Glomerular visceral epithelial cell (primary cell): ENCODE measurements at regions not wholly inside any gene's neighbourhood (a gene's known extent, or its start where the extent isn't known, plus 50 kb on each side); places are given as distances from the start of the nearest gene placed in this dataset.
"Not testable (repeated sequence)": the region's sequence is repeated elsewhere in the genome, so short reads cannot be mapped to it uniquely, and the experiment has no call there.

Experiments used
- DNase-seq: peaks from one replicate; pipeline ENCODE4 v3.0.0-alpha.2; 2016; ENCODE audit errors: extremely low spot score

- DNase-seq = peak; percentile 55
These were observed 201.3 kb downstream of the RBM46 start for GRCh38 chr4:154982187-154983047.

DNA sequence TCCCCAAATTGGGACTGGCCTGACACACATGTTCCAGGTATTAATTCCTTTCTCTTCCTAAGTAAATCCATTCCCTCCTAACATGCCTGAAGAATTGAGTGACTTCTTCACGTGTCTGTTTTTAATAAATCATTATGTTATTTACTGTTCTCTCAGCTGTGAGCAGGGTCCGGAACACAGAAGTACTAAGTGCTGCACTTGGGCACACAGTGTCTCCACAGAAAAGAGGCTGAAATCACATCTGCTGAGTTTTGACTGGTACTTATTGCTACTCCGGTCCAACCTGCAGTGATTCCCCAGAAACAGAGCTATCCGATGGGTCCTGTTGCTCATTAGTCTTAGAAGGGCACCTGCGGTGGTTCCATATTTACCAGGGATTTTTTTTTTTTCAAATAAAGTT, 202.6 kb downstream of the RBM46 start:
- no peak for DNase-seq

- no peak for DNase-seq
These were observed 203.1 kb downstream of the RBM46 start for GRCh38 chr4:154984148-154984547.

DNA sequence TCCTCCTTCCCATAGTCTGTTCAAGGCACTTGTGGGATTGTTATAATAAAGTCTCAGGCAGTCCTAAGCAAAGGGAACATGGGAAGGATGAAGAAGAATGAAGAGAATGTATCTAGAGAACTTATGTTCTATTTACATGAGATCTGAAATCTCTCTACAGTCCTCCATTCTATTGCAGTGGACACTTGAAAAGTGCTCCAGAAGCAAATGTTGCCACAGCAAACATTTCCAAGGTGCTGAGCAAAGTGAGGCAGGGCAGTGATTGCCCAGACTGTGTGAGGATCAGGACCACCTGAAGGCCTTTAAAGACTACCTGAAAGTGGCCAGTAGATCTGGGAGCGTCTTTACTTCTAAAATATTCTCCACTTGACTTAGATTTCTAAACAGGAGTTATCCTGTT, 203.5 kb downstream of the RBM46 start:
- no peak for DNase-seq

DNA sequence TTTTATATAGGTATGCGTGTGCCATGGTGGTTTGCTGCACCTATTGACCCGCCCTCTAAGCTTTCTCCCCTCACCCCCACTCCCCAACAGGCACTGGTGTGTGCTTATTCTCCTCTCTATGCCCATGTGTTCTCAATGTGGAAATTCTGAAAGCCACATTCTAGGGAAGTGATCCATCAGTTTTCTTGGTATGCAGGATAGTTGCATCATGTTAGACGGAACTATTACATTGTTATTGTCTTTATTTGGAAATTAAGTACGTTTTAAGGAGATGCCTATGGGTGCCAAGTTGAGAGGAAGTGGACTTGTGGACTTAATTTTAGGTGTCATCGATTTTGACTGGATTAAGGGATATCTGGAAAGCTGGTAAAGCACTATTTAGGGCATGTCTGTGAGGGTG, 204.6 kb downstream of the RBM46 start:
- DNase-seq = no peak

- no peak for DNase-seq
These were observed 207.4 kb downstream of the RBM46 start for GRCh38 chr4:154988511-154988910.

GRCh38 chr4:154989511-154989910, 208.4 kb downstream of the RBM46 start:
- DNase-seq = no peak

- not testable (repeated sequence) for DNase-seq
These were observed 210.6 kb upstream of the NPY2R start for GRCh38 chr4:154997866-154998265.

DNA sequence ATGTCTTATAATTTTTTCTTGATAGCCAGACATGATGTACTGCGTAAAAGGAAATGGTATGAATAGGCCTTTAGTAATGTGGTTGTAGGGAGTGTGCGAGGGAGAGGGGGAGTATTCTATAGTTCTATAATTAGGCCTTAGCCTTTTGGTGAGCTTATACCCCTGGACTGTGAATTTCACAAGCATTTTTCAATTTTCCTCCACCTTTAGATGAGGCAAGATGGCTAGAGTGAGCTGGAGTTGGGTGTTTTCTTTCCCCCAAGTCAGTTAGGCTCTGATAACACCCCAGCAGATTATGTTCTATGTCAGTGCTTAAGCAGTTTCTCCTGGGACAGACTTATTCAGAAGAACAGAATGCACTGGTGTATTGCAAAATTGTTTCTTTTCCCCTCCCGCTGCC, 210.2 kb upstream of the NPY2R start:
- no peak for DNase-seq

DNA sequence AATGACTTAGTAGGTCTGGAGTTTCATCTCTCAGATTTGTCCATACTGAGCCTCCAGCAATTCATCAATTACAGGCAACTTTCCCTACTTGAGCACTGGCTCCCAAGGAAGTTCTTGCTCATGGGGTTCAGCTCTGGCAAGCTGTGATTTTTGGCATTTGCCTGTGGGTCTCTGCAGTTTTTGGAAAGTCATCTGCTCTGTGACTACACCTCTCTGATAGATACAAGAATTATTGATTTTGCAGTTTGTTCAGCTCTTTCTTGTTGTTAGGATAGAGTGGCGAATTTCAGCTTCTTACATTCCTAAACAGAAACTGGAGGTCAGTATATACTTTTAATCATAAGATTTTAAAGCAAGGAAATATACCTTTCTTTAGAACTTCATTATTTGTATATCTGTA, 209.7 kb upstream of the NPY2R start:
- no peak for DNase-seq

- no peak for DNase-seq
These were observed 208.4 kb upstream of the NPY2R start for GRCh38 chr4:154999950-155000578.

DNA sequence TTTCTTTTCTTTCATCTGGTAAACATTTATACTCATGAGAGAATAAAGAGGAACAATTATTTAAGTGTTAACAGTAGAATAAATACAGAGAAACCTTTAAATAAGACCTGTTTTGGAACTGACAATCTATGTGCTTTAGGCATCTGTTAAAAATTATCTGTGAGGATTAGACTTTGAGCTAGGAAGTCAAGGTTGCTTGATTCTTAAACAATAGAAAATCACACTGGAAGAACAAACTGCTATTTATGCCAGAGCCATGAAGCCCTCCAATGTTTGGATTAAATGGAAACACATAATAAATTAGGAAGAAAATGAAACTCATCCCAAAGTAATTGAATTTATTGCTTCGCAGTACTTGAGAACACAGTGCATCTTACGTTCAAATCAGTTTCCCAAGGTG, 207.2 kb upstream of the NPY2R start:
- DNase-seq = no peak

- peak; percentile 28 for DNase-seq
These were observed 202.9 kb upstream of the NPY2R start for GRCh38 chr4:155005395-155006090.

DNA sequence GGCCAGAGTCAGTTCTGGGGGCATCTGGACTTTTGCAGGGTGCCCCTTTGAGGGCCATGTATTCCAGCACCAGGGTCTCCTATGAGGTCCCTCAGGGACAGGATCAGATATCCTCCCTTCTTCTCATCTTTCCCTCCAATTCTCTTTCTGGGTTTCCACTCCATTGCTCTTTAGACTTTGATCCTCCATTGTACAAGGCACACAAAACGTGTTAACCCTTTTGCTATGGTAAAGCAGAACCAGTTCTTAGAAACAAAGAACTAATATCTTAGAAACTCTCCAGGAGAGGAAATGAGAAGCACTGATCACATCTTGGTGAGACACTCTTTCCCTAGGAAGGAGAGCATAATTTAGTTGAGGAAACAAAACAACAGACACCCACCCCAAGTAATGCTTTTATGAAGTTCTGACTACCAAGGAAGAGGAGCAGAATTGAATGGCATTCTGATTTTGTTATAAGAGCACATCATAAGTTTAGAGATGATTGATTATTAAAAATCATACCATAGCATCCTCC, 200.7 kb upstream of the NPY2R start:
- DNase-seq = no peak

DNA sequence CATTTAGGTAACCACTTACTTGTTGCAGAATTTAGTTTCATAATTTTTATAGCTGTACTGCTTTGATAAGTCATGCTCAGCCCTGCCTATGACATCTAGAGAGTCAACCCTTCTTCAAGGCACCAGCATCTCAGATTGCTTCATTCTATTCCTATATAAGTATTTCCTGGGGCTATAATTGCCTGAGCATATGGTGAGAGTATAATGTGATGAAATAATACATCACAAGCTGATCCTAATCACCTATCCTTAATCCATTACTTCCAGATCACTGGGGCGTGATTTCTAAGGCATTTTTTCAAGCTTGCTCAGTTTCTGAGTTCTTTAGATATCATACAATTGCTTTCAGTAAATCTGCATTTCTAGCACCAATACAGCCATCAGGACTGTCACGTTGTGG, 200.0 kb upstream of the NPY2R start:
- DNase-seq = no peak

DNA sequence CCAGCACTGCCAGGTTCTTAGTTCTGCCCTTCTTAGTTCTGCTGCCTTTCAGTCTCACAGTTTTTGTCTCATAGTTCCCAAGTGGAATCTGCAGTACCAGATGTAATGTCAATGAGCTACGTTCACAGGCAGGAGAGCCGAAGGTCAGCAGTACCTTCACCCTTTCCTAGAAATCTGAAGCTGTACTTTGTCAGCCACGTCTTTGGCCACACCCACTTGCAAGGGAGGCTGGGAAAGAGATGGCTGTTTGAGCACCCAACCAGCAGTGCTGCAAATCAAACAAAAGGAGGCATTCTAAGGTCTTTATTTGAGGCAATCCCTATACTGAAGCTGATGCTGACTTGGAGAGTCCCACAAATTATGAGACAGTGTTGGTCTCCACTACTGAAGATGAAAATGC, 199.1 kb upstream of the NPY2R start:
- no peak for DNase-seq

DNA sequence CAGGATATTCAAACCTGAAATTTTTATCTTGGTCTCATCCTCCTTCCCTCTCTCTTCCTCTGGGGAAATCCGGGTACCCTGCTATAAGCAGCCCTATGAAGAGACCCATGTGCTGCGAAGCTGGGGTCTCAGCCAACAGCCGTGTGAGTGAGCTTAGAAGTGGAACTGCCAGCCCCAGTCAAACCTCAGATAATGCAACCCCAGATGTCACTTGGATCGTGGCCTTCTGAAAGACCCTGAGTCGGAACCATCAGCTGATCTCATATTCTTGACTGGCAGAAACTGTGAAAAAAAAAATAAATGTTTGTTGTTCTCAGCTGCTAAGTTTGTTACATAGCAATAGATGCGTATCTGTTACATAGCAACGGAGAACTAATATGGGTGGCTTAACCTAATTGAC, 198.1 kb upstream of the NPY2R start:
- no peak for DNase-seq

DNA sequence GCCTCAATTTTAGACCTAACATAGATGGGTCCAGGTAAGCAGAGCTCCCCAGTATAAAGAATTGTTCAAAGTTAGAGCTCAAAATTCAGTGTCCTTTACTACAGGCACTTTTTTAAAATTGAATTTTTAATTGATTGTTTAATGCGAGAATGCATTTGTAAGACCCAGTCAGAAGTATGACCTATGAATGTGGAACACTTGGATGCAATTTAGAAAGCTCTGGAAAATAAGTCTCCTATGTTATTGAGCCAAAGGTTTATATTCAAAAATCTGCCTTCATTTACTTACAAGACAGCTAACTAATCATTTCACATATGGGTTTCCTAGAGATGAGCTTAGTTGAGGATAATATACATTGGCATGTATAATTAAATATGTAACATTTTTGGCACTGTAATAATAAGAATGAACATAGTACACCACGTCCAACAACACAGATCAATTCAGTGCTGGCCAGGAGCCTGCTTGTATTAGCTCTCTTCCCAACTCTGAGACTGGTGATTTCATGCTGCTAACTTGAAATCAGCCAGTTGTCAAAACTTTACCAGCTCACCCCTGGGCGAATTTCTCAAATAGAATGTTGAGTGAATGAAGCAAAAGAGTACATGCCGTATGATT, 197.2 kb upstream of the NPY2R start:
- no peak for DNase-seq

- no peak for DNase-seq
These were observed 196.0 kb upstream of the NPY2R start for GRCh38 chr4:155012469-155012868.

GRCh38 chr4:155017426-155017825, 191.0 kb upstream of the NPY2R start:
- DNase-seq = no peak

- DNase-seq = no peak
These were observed 182.5 kb upstream of the NPY2R start for GRCh38 chr4:155025762-155026457.

DNA sequence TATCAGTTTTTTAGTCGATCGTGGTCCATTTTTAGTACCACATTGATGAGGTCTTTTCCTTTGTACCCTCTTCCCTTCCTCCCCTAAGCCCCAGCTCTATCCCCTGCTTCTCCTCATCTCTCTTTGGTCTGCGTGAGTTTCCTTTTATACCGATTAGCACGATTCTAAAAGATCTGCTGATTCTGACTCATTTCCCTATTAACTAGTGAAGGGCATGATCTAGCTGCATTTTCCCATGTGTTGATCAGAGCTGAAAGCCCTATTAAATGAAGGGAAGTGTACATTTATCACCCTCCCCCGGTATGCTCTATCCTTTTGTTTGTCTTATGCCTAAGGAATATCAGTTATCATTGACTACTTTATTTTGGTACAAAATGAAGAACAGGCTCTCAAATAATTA, 181.7 kb upstream of the NPY2R start:
- DNase-seq = no peak
